ENCODE measurements at regions not wholly inside any gene's neighbourhood (a gene's known extent, or its start where the extent isn't known, plus 50 kb on each side); places are given as distances from the start of the nearest gene placed in this dataset.

DNA sequence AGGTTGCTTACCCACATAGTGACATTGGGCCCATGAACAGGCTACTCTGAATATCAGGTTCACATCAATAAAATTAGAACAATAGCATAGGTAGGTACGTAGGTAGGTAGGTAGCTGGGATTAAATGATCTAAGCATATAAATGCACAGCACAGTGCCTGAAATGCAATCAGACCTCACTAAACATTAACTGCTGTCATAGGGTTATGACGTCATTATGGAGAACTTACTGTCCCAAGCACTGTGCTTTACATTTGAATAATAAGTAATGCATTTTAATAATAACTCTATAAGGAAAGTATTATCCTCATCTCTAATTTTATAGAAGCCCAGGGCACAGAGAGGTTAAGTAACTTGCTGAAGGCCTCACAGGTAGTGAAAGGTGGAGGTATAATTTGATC, 112.5 kb downstream of the RPS24 start:
- TF ChIP-seq, protein P1, sequence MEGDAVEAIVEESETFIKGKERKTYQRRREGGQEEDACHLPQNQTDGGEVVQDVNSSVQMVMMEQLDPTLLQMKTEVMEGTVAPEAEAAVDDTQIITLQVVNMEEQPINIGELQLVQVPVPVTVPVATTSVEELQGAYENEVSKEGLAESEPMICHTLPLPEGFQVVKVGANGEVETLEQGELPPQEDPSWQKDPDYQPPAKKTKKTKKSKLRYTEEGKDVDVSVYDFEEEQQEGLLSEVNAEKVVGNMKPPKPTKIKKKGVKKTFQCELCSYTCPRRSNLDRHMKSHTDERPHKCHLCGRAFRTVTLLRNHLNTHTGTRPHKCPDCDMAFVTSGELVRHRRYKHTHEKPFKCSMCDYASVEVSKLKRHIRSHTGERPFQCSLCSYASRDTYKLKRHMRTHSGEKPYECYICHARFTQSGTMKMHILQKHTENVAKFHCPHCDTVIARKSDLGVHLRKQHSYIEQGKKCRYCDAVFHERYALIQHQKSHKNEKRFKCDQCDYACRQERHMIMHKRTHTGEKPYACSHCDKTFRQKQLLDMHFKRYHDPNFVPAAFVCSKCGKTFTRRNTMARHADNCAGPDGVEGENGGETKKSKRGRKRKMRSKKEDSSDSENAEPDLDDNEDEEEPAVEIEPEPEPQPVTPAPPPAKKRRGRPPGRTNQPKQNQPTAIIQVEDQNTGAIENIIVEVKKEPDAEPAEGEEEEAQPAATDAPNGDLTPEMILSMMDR (IDR thresholded peaks at IDR 0.05) = no peak
- TF ChIP-seq GABPA (IDR thresholded peaks at IDR 0.05; ENCODE audit: low read depth) (no peak), RXRA (IDR thresholded peaks at IDR 0.05; ENCODE audit: borderline replicate concordance, low read depth) (no peak), MXI1 (IDR thresholded peaks at IDR 0.05; ENCODE audit: low read depth, low read length) (no peak)
- TF ChIP-seq, protein P2, sequence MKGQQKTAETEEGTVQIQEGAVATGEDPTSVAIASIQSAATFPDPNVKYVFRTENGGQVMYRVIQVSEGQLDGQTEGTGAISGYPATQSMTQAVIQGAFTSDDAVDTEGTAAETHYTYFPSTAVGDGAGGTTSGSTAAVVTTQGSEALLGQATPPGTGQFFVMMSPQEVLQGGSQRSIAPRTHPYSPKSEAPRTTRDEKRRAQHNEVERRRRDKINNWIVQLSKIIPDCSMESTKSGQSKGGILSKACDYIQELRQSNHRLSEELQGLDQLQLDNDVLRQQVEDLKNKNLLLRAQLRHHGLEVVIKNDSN (IDR thresholded peaks at IDR 0.05; ENCODE audit: borderline replicate concordance, low read depth) = no peak
- TF ChIP-seq, protein P3, sequence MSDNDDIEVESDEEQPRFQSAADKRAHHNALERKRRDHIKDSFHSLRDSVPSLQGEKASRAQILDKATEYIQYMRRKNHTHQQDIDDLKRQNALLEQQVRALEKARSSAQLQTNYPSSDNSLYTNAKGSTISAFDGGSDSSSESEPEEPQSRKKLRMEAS (IDR thresholded peaks at IDR 0.05; ENCODE audit: low read depth) = no peak
